Caco-2 (cell line): ENCODE measurements at regions not wholly inside any gene's neighbourhood (a gene's known extent, or its start where the extent isn't known, plus 50 kb on each side); places are given as distances from the start of the nearest gene placed in this dataset.

Experiments used
- BruUV-seq: library from RNA; stranded (reverse); fragments of 400-500 nt; replicated peaks from 2 replicates; lab custom pipeline; 2021; lab: Mats Ljungman, UMichigan
- CTCF ChIA-PET: fragments of 300-600 bp; sonication (Branson Sonifier 250); formaldehyde crosslinking; loops from one replicate; lab custom pipeline; 2022; ENCODE audit warnings: antibody characterized with exemption; lab: Charles Lee
- POLR2A ChIA-PET: fragments of 300-600 bp; sonication (Branson Sonifier 250); formaldehyde crosslinking; loops from one replicate; lab custom pipeline; 2022; ENCODE audit warnings: antibody characterized with exemption; lab: Charles Lee
- DNase-seq, 2 experiments: peaks; one replicate each; pipeline versions ENCODE4 v3.0.0 to v3.0.0-alpha.2; 2020 to 2022
- H3K27me3 ChIP-seq: replicated peaks from 2 replicates; pipeline ENCODE4 v1.6.0; 2011; ENCODE audit warnings: low read length; ENCODE audit not compliant: control insufficient read depth, insufficient read depth
- H3K36me3 ChIP-seq: 2 replicates; pipeline ENCODE4 v1.5.1; 2011; ENCODE audit warnings: low read length; ENCODE audit not compliant: control insufficient read depth, insufficient read depth
- H3K4me1 ChIP-seq: fragments of 250-450 bp; sonication (Bioruptor Pico); 2 replicates; pipeline ENCODE4 v1.5.1; 2020; ENCODE audit warnings: mild to moderate bottlenecking
- H3K4me3 ChIP-seq: 2 replicates; pipeline ENCODE4 v1.5.1; 2011; ENCODE audit warnings: low read depth, mild to moderate bottlenecking, control low read depth, low read length
- H3K9me3 ChIP-seq: fragments of 250-450 bp; sonication (Bioruptor Pico); 2 replicates; pipeline ENCODE4 v1.5.1; 2020; ENCODE audit warnings: mild to moderate bottlenecking, moderate library complexity
- H3K27ac Mint-ChIP-seq: one replicate; pipeline ENCODE4 v1.8.0; 2022; ENCODE audit warnings: mixed read lengths; ENCODE audit not compliant: unreplicated experiment
- H3K27me3 Mint-ChIP-seq: one replicate; pipeline ENCODE4 v1.8.0; 2022; ENCODE audit warnings: mixed read lengths; ENCODE audit not compliant: insufficient read depth, unreplicated experiment
- H3K36me3 Mint-ChIP-seq: one replicate; pipeline ENCODE4 v1.8.0; 2022; ENCODE audit warnings: mild to moderate bottlenecking, mixed read lengths; ENCODE audit not compliant: insufficient read depth, unreplicated experiment
- H3K4me1 Mint-ChIP-seq: one replicate; pipeline ENCODE4 v1.8.0; 2022; ENCODE audit warnings: low read depth, mixed read lengths; ENCODE audit not compliant: unreplicated experiment
- H3K4me3 Mint-ChIP-seq: one replicate; pipeline ENCODE4 v1.8.0; 2022; ENCODE audit warnings: mild to moderate bottlenecking, moderate library complexity, mixed read lengths; ENCODE audit not compliant: unreplicated experiment
- H3K9me3 Mint-ChIP-seq: one replicate; pipeline ENCODE4 v1.8.0; 2022; ENCODE audit warnings: mixed read lengths; ENCODE audit not compliant: unreplicated experiment
- intact Hi-C: fragments of 100-400 bp; cut with micrococcal nuclease; formaldehyde crosslinking; loops from one replicate; pipeline ENCODE4 v1.10.0; 2022; ENCODE audit not compliant: unreplicated experiment
- TF ChIP-seq, protein P1 (sequence below), 2 experiments: fragments of 200-600 bp in 1 of 2; IDR thresholded peaks; 1 replicate in 1 of 2; 2 replicates in 1 of 2; pipeline versions ENCODE4 v1.5.1 to v1.8.0; 2011 to 2022; ENCODE audit warnings: antibody characterized with exemption in 1 of 2, control low read depth in 1 of 2, inconsistent platforms in 1 of 2, low read depth in 1 of 2, low read length in 1 of 2, mild to moderate bottlenecking in 1 of 2, moderate library complexity in 1 of 2; ENCODE audit not compliant: insufficient read depth in 1 of 2, severe bottlenecking in 1 of 2, unreplicated experiment in 1 of 2

DNA sequence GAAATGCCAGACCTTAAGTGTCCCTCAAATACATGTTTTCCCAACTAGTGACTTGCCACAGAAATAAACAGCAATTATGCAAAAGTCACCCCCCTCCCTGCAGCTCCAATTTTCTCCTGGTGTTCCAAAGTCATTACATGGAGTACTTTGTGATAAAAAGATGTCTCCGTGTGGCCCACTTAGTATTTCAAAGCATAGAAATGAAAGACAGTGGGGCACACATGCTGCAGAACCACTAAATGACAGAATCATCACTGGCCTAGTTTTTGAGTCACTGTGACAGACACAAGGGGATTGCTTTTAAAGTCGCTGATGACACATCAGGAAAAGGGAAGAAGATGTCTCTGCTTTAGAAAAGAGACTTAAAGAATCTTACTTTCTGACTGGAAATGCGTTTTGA lies 323.4 kb downstream of the PSAT1 start:
- no TSS peak for BruUV-seq
- Mint-ChIP-seq H3K36me3 (no peaks in the 10 kb centered on the region), H3K4me3 (no peak overlapping the region), H3K9me3 (no peaks in the 10 kb centered on the region), H3K27ac (no peak overlapping the region), H3K27me3 (peaks cover 5% of the 10 kb centered on the region), H3K4me1 (no peaks in the 10 kb centered on the region)
- intact Hi-C loops = no loop called here
- CTCF ChIA-PET = no interaction called here
- POLR2A ChIA-PET = no interaction called here
- Histone ChIP-seq H3K9me3 (no peaks in the 10 kb centered on the region), H3K36me3 (no peaks in the 10 kb centered on the region), H3K27me3 (no peaks in the 10 kb centered on the region), H3K4me1 (no peaks in the 10 kb centered on the region), H3K4me3 (no peak overlapping the region)
- TF ChIP-seq, protein P1, sequence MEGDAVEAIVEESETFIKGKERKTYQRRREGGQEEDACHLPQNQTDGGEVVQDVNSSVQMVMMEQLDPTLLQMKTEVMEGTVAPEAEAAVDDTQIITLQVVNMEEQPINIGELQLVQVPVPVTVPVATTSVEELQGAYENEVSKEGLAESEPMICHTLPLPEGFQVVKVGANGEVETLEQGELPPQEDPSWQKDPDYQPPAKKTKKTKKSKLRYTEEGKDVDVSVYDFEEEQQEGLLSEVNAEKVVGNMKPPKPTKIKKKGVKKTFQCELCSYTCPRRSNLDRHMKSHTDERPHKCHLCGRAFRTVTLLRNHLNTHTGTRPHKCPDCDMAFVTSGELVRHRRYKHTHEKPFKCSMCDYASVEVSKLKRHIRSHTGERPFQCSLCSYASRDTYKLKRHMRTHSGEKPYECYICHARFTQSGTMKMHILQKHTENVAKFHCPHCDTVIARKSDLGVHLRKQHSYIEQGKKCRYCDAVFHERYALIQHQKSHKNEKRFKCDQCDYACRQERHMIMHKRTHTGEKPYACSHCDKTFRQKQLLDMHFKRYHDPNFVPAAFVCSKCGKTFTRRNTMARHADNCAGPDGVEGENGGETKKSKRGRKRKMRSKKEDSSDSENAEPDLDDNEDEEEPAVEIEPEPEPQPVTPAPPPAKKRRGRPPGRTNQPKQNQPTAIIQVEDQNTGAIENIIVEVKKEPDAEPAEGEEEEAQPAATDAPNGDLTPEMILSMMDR (IDR thresholded peaks at IDR 0.05; ENCODE audit: insufficient read depth in 1 of 2, low read depth in 1 of 2, low read length in 1 of 2, severe bottlenecking in 1 of 2, unreplicated experiment in 1 of 2) = no peak
- no peak for DNase-seq

DNA sequence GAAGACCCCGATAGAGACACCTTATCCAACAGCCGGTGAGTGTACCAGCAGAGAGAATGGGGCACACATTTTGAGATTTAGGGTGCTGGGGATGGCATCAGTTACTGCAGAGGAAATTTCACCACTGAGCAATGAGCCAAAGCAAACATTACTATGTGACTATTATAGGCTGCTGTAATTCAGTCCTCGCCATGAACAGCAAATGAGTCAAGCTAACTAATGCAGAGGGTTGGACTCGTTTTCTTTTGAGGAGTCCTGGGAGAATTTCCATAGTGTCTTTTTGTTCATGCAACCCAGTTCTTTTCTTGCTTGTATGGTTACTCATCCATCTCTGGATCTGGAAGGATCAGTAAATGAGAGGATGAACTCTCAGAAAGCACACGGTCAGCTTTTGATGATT lies 323.8 kb downstream of the PSAT1 start:
- intact Hi-C loops = no loop called here
- H3K27me3 ChIP-seq = no peaks in the 10 kb centered on the region
- no peaks in the 10 kb centered on the region for H3K4me1 ChIP-seq
- H3K4me3 Mint-ChIP-seq = no peak overlapping the region
- no peaks in the 10 kb centered on the region for H3K36me3 ChIP-seq
- TF ChIP-seq, protein P1 (IDR thresholded peaks at IDR 0.05; ENCODE audit: insufficient read depth in 1 of 2, low read depth in 1 of 2, low read length in 1 of 2, severe bottlenecking in 1 of 2, unreplicated experiment in 1 of 2) = no peak
- POLR2A ChIA-PET = no interaction called here
- H3K4me3 ChIP-seq = no peak overlapping the region
- H3K4me1 Mint-ChIP-seq = no peaks in the 10 kb centered on the region
- DNase-seq = no peak
- no TSS peak for BruUV-seq
- no peaks in the 10 kb centered on the region for H3K9me3 ChIP-seq
- H3K27ac Mint-ChIP-seq = no peak overlapping the region
- CTCF ChIA-PET = no interaction called here
- no peaks in the 10 kb centered on the region for H3K36me3 Mint-ChIP-seq
- peaks cover 5% of the 10 kb centered on the region for H3K27me3 Mint-ChIP-seq
- no peaks in the 10 kb centered on the region for H3K9me3 Mint-ChIP-seq

DNA sequence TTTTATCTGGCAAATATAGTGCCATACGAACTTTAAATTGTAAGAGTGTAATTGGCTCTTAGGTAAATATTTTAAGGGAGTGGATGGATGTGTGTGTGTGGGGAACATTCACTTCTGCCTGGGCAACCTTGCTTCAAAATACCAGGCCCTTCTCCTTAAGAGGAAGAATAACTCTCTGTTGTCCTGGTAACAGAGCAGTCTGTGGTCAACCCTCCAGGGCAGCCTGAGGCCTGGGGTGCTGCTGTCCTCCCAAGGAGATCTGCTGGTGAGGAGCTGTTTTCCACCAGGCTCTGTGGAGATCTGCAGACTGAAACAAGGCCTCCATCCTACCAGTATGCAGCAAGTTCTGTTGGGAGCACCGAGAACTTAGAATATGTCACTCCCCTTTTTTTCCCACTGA lies 325.2 kb downstream of the PSAT1 start:
- no TSS peak for BruUV-seq
- Histone ChIP-seq H3K4me3 (no peak overlapping the region), H3K9me3 (no peaks in the 10 kb centered on the region), H3K36me3 (no peaks in the 10 kb centered on the region), H3K4me1 (no peaks in the 10 kb centered on the region), H3K27me3 (no peaks in the 10 kb centered on the region)
- CTCF ChIA-PET = no interaction called here
- intact Hi-C loops = no loop called here
- Mint-ChIP-seq H3K27me3 (peaks cover 5% of the 10 kb centered on the region), H3K36me3 (no peaks in the 10 kb centered on the region), H3K27ac (no peak overlapping the region), H3K4me1 (no peaks in the 10 kb centered on the region), H3K9me3 (no peaks in the 10 kb centered on the region), H3K4me3 (no peak overlapping the region)
- TF ChIP-seq, protein P1 (IDR thresholded peaks at IDR 0.05; ENCODE audit: insufficient read depth in 1 of 2, low read depth in 1 of 2, low read length in 1 of 2, severe bottlenecking in 1 of 2, unreplicated experiment in 1 of 2) = no peak
- no peak for DNase-seq
- POLR2A ChIA-PET = no interaction called here
